Thyroid gland (tissue), 4 donors: ENCODE measurements at regions not wholly inside any gene's neighbourhood (a gene's known extent, or its start where the extent isn't known, plus 50 kb on each side); places are given as distances from the start of the nearest gene placed in this dataset.

Experiments
- CTCF ChIP-seq, 6 experiments: fragments of 200-600 bp in 3 of 6; fragments of 450-650 bp in 3 of 6; sonication (generic) in 3 of 6; IDR thresholded peaks; one replicate each; pipeline ENCODE4 v1.5.1; 2016 to 2019; ENCODE audit warnings: antibody characterized with exemption in 6 of 6, mild to moderate bottlenecking in 2 of 6, inconsistent platforms in 1 of 6, moderate library complexity in 1 of 6
- POLR2A ChIP-seq, 2 donors: fragments of 450-650 bp; IDR thresholded peaks; one replicate each; pipeline ENCODE4 v1.6.1; 2017; ENCODE audit warnings: antibody characterized with exemption in 2 of 2, mild to moderate bottlenecking in 2 of 2, moderate library complexity in 1 of 2

GRCh38 chr13:72527333-72527732, 200.1 kb downstream of the MZT1 start:
- TF ChIP-seq CTCF (IDR thresholded peaks at IDR 0.05): no peak
- no peak for TF ChIP-seq POLR2A (IDR thresholded peaks at IDR 0.05)
